ENCODE measurements at regions not wholly inside any gene's neighbourhood (a gene's known extent, or its start where the extent isn't known, plus 50 kb on each side); places are given as distances from the start of the nearest gene placed in this dataset.

DNA sequence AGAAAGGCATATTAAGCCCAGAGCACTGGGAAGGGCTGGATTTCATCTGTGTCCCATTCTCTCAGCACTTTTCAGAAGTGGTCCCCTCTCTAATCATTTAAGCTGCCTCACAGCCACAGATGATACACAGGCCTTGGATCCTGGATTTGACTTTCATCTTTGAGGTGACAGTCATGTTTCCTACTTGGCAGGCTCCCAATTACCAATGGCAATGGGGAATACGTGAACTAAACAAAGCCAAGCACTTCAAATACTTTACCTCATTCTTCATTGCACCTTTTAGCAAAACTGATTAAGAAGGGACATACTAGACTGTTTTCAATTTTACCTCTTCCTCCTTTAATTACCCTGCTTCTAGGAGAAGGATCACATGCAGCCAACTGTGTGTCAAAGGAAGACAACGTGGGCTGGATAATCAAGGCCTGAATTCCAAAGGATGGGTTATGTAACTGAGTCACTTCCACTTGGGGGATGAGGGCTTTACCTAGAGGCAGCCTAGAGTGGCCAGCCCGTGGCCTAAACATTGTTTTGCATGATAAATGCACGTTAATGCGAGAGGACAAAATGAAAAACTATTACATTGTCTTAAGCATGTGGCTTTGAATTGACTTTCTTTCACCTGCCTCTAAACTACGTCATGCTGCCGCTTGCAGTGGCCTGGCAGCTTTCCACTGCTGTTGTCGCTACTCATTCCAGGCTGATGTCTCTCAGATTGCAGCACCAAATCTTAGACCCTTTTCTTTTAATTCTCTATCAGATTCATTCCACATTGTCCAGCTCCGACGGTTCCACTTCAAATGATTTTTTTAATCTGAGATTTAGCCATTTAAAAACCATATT is 95.0 kb downstream of the KCTD12 start:
- TF ChIP-seq, protein P1, sequence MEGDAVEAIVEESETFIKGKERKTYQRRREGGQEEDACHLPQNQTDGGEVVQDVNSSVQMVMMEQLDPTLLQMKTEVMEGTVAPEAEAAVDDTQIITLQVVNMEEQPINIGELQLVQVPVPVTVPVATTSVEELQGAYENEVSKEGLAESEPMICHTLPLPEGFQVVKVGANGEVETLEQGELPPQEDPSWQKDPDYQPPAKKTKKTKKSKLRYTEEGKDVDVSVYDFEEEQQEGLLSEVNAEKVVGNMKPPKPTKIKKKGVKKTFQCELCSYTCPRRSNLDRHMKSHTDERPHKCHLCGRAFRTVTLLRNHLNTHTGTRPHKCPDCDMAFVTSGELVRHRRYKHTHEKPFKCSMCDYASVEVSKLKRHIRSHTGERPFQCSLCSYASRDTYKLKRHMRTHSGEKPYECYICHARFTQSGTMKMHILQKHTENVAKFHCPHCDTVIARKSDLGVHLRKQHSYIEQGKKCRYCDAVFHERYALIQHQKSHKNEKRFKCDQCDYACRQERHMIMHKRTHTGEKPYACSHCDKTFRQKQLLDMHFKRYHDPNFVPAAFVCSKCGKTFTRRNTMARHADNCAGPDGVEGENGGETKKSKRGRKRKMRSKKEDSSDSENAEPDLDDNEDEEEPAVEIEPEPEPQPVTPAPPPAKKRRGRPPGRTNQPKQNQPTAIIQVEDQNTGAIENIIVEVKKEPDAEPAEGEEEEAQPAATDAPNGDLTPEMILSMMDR (IDR thresholded peaks at IDR 0.05; ENCODE audit: low read depth, low read length) = no peak
- Histone ChIP-seq H3K4me3 (ENCODE audit: low read depth, low read length) (no peak overlapping the region), H3K9me3 (no peaks in the 10 kb centered on the region), H3K4me1 (0 out of 2 replicates have a peak, but pooled peaks cover 2% of the 10 kb centered on the region), H3K27me3 (no peaks in the 10 kb centered on the region), H3K36me3 (no peaks in the 10 kb centered on the region)
- DNase-seq = no peak

DNA sequence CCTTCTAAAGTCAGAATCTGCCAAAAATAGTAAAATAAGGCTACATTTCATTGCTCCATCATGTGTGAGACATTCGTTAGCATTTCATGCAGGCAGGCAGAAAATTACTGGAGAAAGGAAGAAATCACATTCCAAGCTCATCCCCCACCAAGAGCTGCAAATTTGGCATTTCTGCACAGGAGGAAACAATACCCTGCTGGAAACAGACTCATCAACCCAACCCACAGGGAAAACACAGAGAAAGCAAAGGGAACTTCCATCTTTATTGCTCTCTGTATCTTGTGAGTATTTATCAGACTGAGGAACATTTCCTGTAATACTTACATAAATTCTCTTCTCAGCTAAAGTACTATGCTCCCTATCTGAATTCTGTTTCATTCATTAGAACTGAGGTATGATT is 95.7 kb downstream of the KCTD12 start:
- DNase-seq = no peak
- H3K36me3 ChIP-seq = no peaks in the 10 kb centered on the region
- H3K4me1 ChIP-seq = 0 out of 2 replicates have a peak, but pooled peaks cover 2% of the 10 kb centered on the region
- H3K9me3 ChIP-seq = no peaks in the 10 kb centered on the region
- TF ChIP-seq, protein P1 (IDR thresholded peaks at IDR 0.05; ENCODE audit: low read depth, low read length) = no peak
- H3K27me3 ChIP-seq = no peaks in the 10 kb centered on the region
- no peak overlapping the region for H3K4me3 ChIP-seq (ENCODE audit: low read depth, low read length)

- Histone ChIP-seq H3K27me3 (no peaks in the 10 kb centered on the region), H3K4me1 (no peaks in the 10 kb centered on the region), H3K4me3 (ENCODE audit: low read depth, low read length) (no peak overlapping the region), H3K9me3 (no peaks in the 10 kb centered on the region), H3K36me3 (no peaks in the 10 kb centered on the region)
- TF ChIP-seq, protein P1 (IDR thresholded peaks at IDR 0.05; ENCODE audit: low read depth, low read length) = no peak
- no peak for DNase-seq
These were observed 102.4 kb downstream of the KCTD12 start for GRCh38 chr13:76783798-76784197.

DNA sequence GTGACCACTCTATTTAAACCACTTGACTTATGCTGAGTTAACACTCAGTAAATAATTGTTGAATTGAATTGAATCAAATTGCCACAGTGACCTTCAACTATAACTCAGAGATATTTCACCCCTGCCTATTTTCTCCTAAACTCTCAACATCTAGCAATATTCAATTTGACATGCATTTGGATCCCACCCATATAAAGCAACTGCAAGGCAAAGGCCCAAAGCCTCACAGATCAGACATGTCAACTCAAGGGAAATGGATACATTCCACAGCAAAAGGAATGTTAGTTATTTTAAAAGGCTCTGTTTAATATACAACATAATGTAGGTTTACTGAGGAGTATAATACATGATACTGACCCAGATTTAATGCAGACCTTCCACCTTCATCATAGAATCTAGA is 107.4 kb downstream of the KCTD12 start:
- no peaks in the 10 kb centered on the region for H3K27me3 ChIP-seq
- DNase-seq = no peak
- no peaks in the 10 kb centered on the region for H3K36me3 ChIP-seq
- TF ChIP-seq, protein P1 (IDR thresholded peaks at IDR 0.05; ENCODE audit: low read depth, low read length) = no peak
- H3K4me3 ChIP-seq (ENCODE audit: low read depth, low read length) = no peak overlapping the region
- H3K4me1 ChIP-seq = no peaks in the 10 kb centered on the region
- H3K9me3 ChIP-seq = no peaks in the 10 kb centered on the region

GRCh38 chr13:76777096-76777495 is 109.1 kb downstream of the KCTD12 start:
- no peaks in the 10 kb centered on the region for H3K4me1 ChIP-seq
- H3K27me3 ChIP-seq = no peaks in the 10 kb centered on the region
- H3K36me3 ChIP-seq = no peaks in the 10 kb centered on the region
- no peak for DNase-seq
- TF ChIP-seq, protein P1 (IDR thresholded peaks at IDR 0.05; ENCODE audit: low read depth, low read length) = no peak
- no peaks in the 10 kb centered on the region for H3K9me3 ChIP-seq
- H3K4me3 ChIP-seq (ENCODE audit: low read depth, low read length) = no peak overlapping the region

DNA sequence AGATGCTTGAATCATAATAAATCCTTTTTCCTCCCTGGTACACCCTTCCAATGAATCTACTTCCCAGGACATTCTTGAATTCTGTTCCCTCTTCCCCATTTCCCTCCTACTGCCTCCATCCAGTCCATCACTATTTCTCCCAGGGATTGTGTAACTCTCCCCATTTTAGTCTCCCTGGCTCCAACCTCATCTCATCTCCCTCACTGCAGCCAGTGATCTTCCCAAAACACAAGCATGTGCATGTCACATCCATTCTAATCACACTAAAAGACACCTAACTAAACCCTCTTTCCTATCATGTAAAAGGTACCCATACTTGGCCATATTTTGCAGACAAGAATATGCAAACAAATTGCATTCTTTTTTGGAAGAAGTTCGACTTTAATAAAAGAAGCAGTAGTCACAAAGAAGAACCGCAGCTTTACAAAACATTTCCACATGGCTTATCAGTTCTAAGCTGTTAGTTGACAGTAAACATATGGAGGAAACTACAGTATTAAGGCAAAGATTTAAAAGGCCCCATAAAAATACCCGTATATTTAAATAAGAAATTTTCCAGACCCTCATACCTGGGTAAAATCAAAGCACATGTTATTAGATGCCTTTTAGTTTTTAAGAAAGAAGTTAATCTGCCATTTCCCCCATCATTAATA is 111.0 kb downstream of the KCTD12 start:
- Histone ChIP-seq H3K4me3 (ENCODE audit: low read depth, low read length) (no peak overlapping the region), H3K27me3 (no peaks in the 10 kb centered on the region), H3K36me3 (no peaks in the 10 kb centered on the region), H3K9me3 (no peaks in the 10 kb centered on the region), H3K4me1 (no peaks in the 10 kb centered on the region)
- TF ChIP-seq, protein P1 (IDR thresholded peaks at IDR 0.05; ENCODE audit: low read depth, low read length) = no peak
- DNase-seq = no peak
